HEK293 (cell line): ENCODE measurements at regions not wholly inside any gene's neighbourhood (a gene's known extent, or its start where the extent isn't known, plus 50 kb on each side); places are given as distances from the start of the nearest gene placed in this dataset.

Experiments used
- CTCF ChIA-PET: fragments of 350-600 bp; formaldehyde crosslinking; extraction: SDS; loops from one replicate; lab custom pipeline; 2021; ENCODE audit warnings: antibody characterized with exemption; lab: Yijun Ruan, JAX
- POLR2A ChIA-PET: fragments of 300-600 bp; formaldehyde crosslinking; extraction: SDS; loops from one replicate; lab custom pipeline; 2020; ENCODE audit warnings: antibody characterized with exemption, inconsistent platforms; lab: Yijun Ruan, JAX
- H3K27ac ChIP-seq: fragments of 200-500 bp; sonication (Bioruptor generic); 2 replicates; pipeline ENCODE4 v1.5.1; 2014; ENCODE audit warnings: low read depth, low read length, control low read depth, inconsistent platforms; ENCODE audit errors: extremely low read depth
- H3K36me3 ChIP-seq, 2 experiments: fragments of 200-500 bp in 1 of 2; sonication (Bioruptor generic) in 1 of 2; 1 replicate in 1 of 2; 2 replicates in 1 of 2; pipeline ENCODE4 v1.5.1; 2014 to 2017; ENCODE audit warnings: inconsistent platforms in 2 of 2, low read length in 2 of 2; ENCODE audit not compliant: control insufficient read depth in 2 of 2, insufficient read depth in 1 of 2
- H3K4me1 ChIP-seq: fragments of 200-500 bp; sonication (Bioruptor generic); 2 replicates; pipeline ENCODE4 v1.5.1; 2014; ENCODE audit warnings: mild to moderate bottlenecking, low read length, inconsistent platforms; ENCODE audit not compliant: control insufficient read depth, insufficient read depth
- H3K4me3 ChIP-seq: 2 replicates; pipeline ENCODE4 v1.5.1; 2011; ENCODE audit warnings: low read depth, mild to moderate bottlenecking, control low read depth, low read length, moderate library complexity
- H3K9me3 ChIP-seq: fragments of 200-500 bp; sonication (Bioruptor generic); 2 replicates; pipeline ENCODE4 v1.5.1; 2014; ENCODE audit warnings: low read depth, low read length, inconsistent platforms; ENCODE audit not compliant: control insufficient read depth, insufficient read depth
- FEZF1 ChIP-seq: fragments of 450-650 bp; formaldehyde crosslinking; IDR thresholded peaks from 2 replicates; pipeline ENCODE4 v1.5.1; 2016; ENCODE audit warnings: missing biosample characterization, missing genetic modification characterization
- GLI4 ChIP-seq: fragments of 450-650 bp; formaldehyde crosslinking; IDR thresholded peaks from 2 replicates; pipeline ENCODE4 v1.5.1; 2016; ENCODE audit warnings: missing biosample characterization, missing genetic modification characterization
- HOXD13 ChIP-seq: sonication (generic); formaldehyde crosslinking; IDR thresholded peaks from 2 replicates; pipeline ENCODE4 v1.8.0; 2022; ENCODE audit warnings: missing genetic modification reagents, borderline replicate concordance
- KLF1 ChIP-seq: fragments of 450-650 bp; formaldehyde crosslinking; IDR thresholded peaks from 2 replicates; pipeline ENCODE4 v1.5.1; 2016; ENCODE audit warnings: missing biosample characterization, missing genetic modification characterization
- KLF16 ChIP-seq: fragments of 450-650 bp; formaldehyde crosslinking; IDR thresholded peaks from 2 replicates; pipeline ENCODE4 v1.5.1; 2017; ENCODE audit warnings: missing biosample characterization, missing genetic modification characterization
- KLF17 ChIP-seq: fragments of 450-650 bp; formaldehyde crosslinking; IDR thresholded peaks from 2 replicates; pipeline ENCODE4 v1.5.1; 2016; ENCODE audit warnings: missing biosample characterization, missing genetic modification characterization
- ZNF114 ChIP-seq: fragments of 450-650 bp; formaldehyde crosslinking; IDR thresholded peaks from 2 replicates; pipeline ENCODE4 v1.5.0; 2017; ENCODE audit warnings: missing biosample characterization, missing genetic modification characterization
- ZNF155 ChIP-seq: fragments of 450-650 bp; formaldehyde crosslinking; IDR thresholded peaks from 2 replicates; pipeline ENCODE4 v1.5.1; 2016; ENCODE audit warnings: missing biosample characterization, missing genetic modification characterization
- ZNF184 ChIP-seq: fragments of 450-650 bp; IDR thresholded peaks from 2 replicates; pipeline ENCODE4 v1.5.1; 2018; ENCODE audit warnings: missing biosample characterization, mild to moderate bottlenecking, missing genetic modification characterization
- ZNF214 ChIP-seq: fragments of 450-650 bp; formaldehyde crosslinking; IDR thresholded peaks from 2 replicates; pipeline ENCODE4 v1.5.1; 2017; ENCODE audit warnings: missing biosample characterization, mild to moderate bottlenecking, missing genetic modification characterization, borderline replicate concordance
- ZNF221 ChIP-seq: fragments of 450-650 bp; formaldehyde crosslinking; IDR thresholded peaks from 2 replicates; pipeline ENCODE4 v1.5.1; 2017; ENCODE audit warnings: missing biosample characterization, missing genetic modification characterization, borderline replicate concordance
- ZNF341 ChIP-seq: fragments of 450-650 bp; formaldehyde crosslinking; IDR thresholded peaks from 2 replicates; pipeline ENCODE4; 2016; ENCODE audit warnings: low read depth, missing biosample characterization, missing genetic modification characterization
- ZNF354C ChIP-seq: fragments of 450-650 bp; formaldehyde crosslinking; IDR thresholded peaks from 2 replicates; pipeline ENCODE4 v1.5.1; 2016; ENCODE audit warnings: missing biosample characterization, missing genetic modification characterization, low read depth, borderline replicate concordance
- ZNF366 ChIP-seq: fragments of 450-650 bp; formaldehyde crosslinking; conservative IDR thresholded peaks from 2 replicates; pipeline ENCODE4 v1.5.1; 2016; ENCODE audit warnings: missing biosample characterization, missing genetic modification characterization
- ZNF394 ChIP-seq: fragments of 450-650 bp; formaldehyde crosslinking; IDR thresholded peaks from 2 replicates; pipeline ENCODE4 v1.5.1; 2016; ENCODE audit warnings: missing biosample characterization, missing genetic modification characterization, mild to moderate bottlenecking, moderate library complexity, borderline replicate concordance
- ZNF416 ChIP-seq: fragments of 450-650 bp; formaldehyde crosslinking; IDR thresholded peaks from 2 replicates; pipeline ENCODE4 v1.5.1; 2016; ENCODE audit warnings: missing biosample characterization, missing genetic modification characterization
- ZNF423 ChIP-seq: fragments of 450-650 bp; formaldehyde crosslinking; IDR thresholded peaks from 2 replicates; pipeline ENCODE4 v1.5.1; 2016; ENCODE audit warnings: missing biosample characterization, missing genetic modification characterization
- ZNF433 ChIP-seq: fragments of 450-650 bp; formaldehyde crosslinking; IDR thresholded peaks from 2 replicates; pipeline ENCODE4 v1.5.1; 2016; ENCODE audit warnings: missing biosample characterization, missing genetic modification characterization, low read depth
- ZNF585B ChIP-seq: fragments of 450-650 bp; formaldehyde crosslinking; IDR thresholded peaks from 2 replicates; pipeline ENCODE4 v1.5.1; 2016; ENCODE audit warnings: missing biosample characterization, missing genetic modification characterization
- ZNF621 ChIP-seq: fragments of 450-650 bp; formaldehyde crosslinking; IDR thresholded peaks from 2 replicates; pipeline ENCODE4 v1.5.1; 2017; ENCODE audit warnings: missing biosample characterization, missing genetic modification characterization
- ZNF701 ChIP-seq: fragments of 450-650 bp; formaldehyde crosslinking; IDR thresholded peaks from 2 replicates; pipeline ENCODE4 v1.5.1; 2016; ENCODE audit warnings: missing biosample characterization, missing genetic modification characterization
- ZXDB ChIP-seq: fragments of 450-650 bp; formaldehyde crosslinking; IDR thresholded peaks from 2 replicates; pipeline ENCODE4 v1.5.1; 2016; ENCODE audit warnings: missing biosample characterization, missing genetic modification characterization
- TF ChIP-seq, protein P1 (sequence below): fragments of 450-650 bp; formaldehyde crosslinking; IDR thresholded peaks from 2 replicates; pipeline ENCODE4 v1.5.1; 2016; ENCODE audit warnings: missing biosample characterization, missing genetic modification characterization
- TF ChIP-seq, protein P2 (sequence below): fragments of 450-650 bp; formaldehyde crosslinking; IDR thresholded peaks from 2 replicates; pipeline ENCODE4 v1.5.1; 2016; ENCODE audit warnings: missing biosample characterization, missing genetic modification characterization, low read depth

DNA sequence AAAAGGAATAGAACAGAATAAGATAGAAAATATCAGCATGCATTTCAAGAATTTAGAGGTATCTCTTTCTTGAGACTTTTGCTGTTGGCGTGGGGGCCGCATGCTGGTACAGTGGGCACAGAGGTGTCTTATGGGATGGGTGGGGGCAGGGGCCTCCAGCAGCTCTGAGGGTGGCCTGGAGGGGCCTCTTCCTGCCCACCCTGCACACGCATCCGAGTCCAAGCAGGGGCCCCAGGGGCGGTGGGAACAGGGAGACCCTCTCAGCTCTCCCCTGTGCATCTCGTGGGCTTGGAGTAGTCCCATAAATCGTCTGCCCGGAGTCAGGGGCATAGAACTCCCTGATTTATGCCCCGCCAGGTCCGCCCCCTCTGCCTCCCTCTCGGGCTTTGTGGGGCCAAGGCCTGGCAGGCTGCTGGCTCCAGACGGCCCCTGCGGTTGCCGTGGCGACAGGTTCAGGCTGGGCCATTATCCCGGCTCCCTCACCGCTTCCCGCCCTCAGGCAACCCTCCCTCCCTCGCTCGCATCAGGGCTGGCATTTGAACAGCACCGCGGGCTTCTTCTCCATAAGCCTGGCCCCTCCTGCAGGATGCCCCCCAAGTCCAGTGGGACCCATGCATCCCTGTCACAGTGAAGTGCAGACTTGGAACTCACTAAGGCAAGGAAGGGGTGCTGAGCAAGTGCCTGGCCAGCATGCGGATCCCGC, 133.2 kb upstream of the ZBTB40 start (continued):
- TF ChIP-seq, protein P1, sequence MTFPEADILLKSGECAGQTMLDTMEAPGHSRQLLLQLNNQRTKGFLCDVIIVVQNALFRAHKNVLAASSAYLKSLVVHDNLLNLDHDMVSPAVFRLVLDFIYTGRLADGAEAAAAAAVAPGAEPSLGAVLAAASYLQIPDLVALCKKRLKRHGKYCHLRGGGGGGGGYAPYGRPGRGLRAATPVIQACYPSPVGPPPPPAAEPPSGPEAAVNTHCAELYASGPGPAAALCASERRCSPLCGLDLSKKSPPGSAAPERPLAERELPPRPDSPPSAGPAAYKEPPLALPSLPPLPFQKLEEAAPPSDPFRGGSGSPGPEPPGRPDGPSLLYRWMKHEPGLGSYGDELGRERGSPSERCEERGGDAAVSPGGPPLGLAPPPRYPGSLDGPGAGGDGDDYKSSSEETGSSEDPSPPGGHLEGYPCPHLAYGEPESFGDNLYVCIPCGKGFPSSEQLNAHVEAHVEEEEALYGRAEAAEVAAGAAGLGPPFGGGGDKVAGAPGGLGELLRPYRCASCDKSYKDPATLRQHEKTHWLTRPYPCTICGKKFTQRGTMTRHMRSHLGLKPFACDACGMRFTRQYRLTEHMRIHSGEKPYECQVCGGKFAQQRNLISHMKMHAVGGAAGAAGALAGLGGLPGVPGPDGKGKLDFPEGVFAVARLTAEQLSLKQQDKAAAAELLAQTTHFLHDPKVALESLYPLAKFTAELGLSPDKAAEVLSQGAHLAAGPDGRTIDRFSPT = no peak
- no peak for TF ChIP-seq ZNF423 (tag by site-specific recombination)
- no peak for TF ChIP-seq ZNF621 (tag by site-specific recombination)
- no peak for TF ChIP-seq GLI4
- TF ChIP-seq FEZF1 (tag by site-specific recombination) = peak; percentile 26
- no peak for TF ChIP-seq ZNF366 (tag by site-specific recombination)
- no peak for TF ChIP-seq ZNF416
- TF ChIP-seq ZNF341 (tag by site-specific recombination) = peak; percentile 89
- TF ChIP-seq ZNF114 = no peak
- TF ChIP-seq ZNF184 (tag by site-specific recombination) = no peak
- TF ChIP-seq, protein P2, sequence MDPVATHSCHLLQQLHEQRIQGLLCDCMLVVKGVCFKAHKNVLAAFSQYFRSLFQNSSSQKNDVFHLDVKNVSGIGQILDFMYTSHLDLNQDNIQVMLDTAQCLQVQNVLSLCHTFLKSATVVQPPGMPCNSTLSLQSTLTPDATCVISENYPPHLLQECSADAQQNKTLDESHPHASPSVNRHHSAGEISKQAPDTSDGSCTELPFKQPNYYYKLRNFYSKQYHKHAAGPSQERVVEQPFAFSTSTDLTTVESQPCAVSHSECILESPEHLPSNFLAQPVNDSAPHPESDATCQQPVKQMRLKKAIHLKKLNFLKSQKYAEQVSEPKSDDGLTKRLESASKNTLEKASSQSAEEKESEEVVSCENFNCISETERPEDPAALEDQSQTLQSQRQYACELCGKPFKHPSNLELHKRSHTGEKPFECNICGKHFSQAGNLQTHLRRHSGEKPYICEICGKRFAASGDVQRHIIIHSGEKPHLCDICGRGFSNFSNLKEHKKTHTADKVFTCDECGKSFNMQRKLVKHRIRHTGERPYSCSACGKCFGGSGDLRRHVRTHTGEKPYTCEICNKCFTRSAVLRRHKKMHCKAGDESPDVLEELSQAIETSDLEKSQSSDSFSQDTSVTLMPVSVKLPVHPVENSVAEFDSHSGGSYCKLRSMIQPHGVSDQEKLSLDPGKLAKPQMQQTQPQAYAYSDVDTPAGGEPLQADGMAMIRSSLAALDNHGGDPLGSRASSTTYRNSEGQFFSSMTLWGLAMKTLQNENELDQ (tag by site-specific recombination) = no peak
- TF ChIP-seq KLF17 = 0 out of 2 replicates have a peak, but pooled peaks have one; percentile 17
- TF ChIP-seq ZNF394 (tag by site-specific recombination) = no peak
- TF ChIP-seq ZNF433 = no peak
- 0 out of 2 replicates have a peak, but pooled peaks have one; percentile 32 for TF ChIP-seq ZXDB (tag by site-specific recombination)

DNA sequence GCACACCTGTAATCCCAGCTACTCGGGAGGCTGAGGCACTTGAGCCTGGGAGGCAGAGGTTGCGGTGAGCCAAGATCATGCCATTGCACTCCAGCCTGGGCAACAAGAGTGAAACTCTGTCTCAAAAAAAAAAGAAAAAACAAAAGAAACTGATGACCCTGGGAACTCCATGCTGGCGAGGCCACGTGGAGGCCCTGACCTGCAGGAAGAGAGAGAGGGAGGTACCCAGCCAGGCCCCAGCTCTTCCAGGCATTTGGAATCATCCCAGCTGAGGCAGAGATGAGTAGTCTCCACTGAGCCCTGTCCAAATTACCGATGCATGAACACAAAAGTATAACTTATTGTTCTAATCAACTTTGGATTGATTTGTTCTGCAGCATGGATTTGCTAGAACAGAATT, 132.0 kb upstream of the ZBTB40 start:
- peaks cover 4% of the 10 kb centered on the region; the same call in 1 of the 2 replicates for H3K4me1 ChIP-seq
- CTCF ChIA-PET = interaction anchor here (1.1 kb wide), 1 partner anchor 86 kb away, joined by 3 read pairs; no protein-coding TSS in a partner anchor
- H3K9me3 ChIP-seq = no peaks in the 10 kb centered on the region
- POLR2A ChIA-PET = no interaction called here
- H3K27ac ChIP-seq = no peak overlapping the region
- TF ChIP-seq KLF1 = no peak
- TF ChIP-seq ZNF701 (tag by site-specific recombination) = no peak
- TF ChIP-seq ZNF354C = no peak
- no peak for TF ChIP-seq KLF16 (tag by site-specific recombination)
- TF ChIP-seq ZNF214 (tag by site-specific recombination) = no peak
- no peak for TF ChIP-seq ZNF585B
- TF ChIP-seq ZNF155 = no peak
- no peak for TF ChIP-seq ZNF221 (tag by site-specific recombination)
- TF ChIP-seq HOXD13 = no peak
- no peaks in the 10 kb centered on the region for H3K36me3 ChIP-seq
- H3K4me3 ChIP-seq = no peak overlapping the region
